H9 (cell line): ENCODE measurements at regions not wholly inside any gene's neighbourhood (a gene's known extent, or its start where the extent isn't known, plus 50 kb on each side); places are given as distances from the start of the nearest gene placed in this dataset.

Source experiments
- DNase-seq: peaks from one replicate; pipeline ENCODE4 v3.0.0-alpha.2; 2017
- H2AFZ ChIP-seq: one replicate; pipeline ENCODE4 v1.6.1; 2013; ENCODE audit warnings: mild to moderate bottlenecking, low read length, control low read depth, moderate library complexity
- H2AK5ac ChIP-seq: 2 replicates; pipeline ENCODE4 v1.6.1; 2013; ENCODE audit warnings: low read length, control low read depth, mixed read lengths; ENCODE audit not compliant: insufficient read length
- H2BK120ac ChIP-seq: one replicate; pipeline ENCODE4 v1.6.1; 2013; ENCODE audit warnings: low read depth, mild to moderate bottlenecking, low read length, control low read depth, inconsistent platforms; ENCODE audit not compliant: poor library complexity, severe bottlenecking
- H2BK12ac ChIP-seq: 2 replicates; pipeline ENCODE4 v1.6.1; 2013; ENCODE audit warnings: low read length, control low read depth, mixed read lengths, low read depth; ENCODE audit not compliant: insufficient read length
- H2BK15ac ChIP-seq: 2 replicates; pipeline ENCODE4 v1.6.1; 2013; ENCODE audit warnings: low read depth, low read length, control low read depth
- H2BK20ac ChIP-seq: one replicate; pipeline ENCODE4 v1.6.1; 2013; ENCODE audit warnings: low read depth, mild to moderate bottlenecking, low read length, control low read depth, inconsistent platforms; ENCODE audit not compliant: poor library complexity, severe bottlenecking
- H2BK5ac ChIP-seq: 2 replicates; pipeline ENCODE4 v1.6.1; 2013; ENCODE audit warnings: low read length, control low read depth, mixed read lengths; ENCODE audit not compliant: insufficient read length
- H3K14ac ChIP-seq: 2 replicates; pipeline ENCODE4 v1.6.1; 2013; ENCODE audit warnings: low read length, control low read depth; ENCODE audit not compliant: insufficient read depth
- H3K18ac ChIP-seq: 2 replicates; pipeline ENCODE4 v1.6.1; 2013; ENCODE audit warnings: low read depth, mild to moderate bottlenecking, mixed read lengths, low read length, control low read depth; ENCODE audit not compliant: insufficient read length
- H3K23ac ChIP-seq: 2 replicates; pipeline ENCODE4 v1.6.1; 2013; ENCODE audit warnings: low read length, control low read depth, mixed read lengths, low read depth; ENCODE audit not compliant: insufficient read length
- H3K23me2 ChIP-seq: 2 replicates; pipeline ENCODE4 v1.6.1; 2013; ENCODE audit warnings: low read depth, mild to moderate bottlenecking, mixed read lengths, low read length, control low read depth; ENCODE audit not compliant: insufficient read length, poor library complexity, severe bottlenecking
- H3K27ac ChIP-seq: 2 replicates; pipeline ENCODE4 v1.5.1; 2013; ENCODE audit warnings: low read length, control low read depth, mixed read lengths, low read depth; ENCODE audit not compliant: insufficient read length
- H3K27me3 ChIP-seq: 2 replicates; pipeline ENCODE4 v1.6.1; 2013; ENCODE audit warnings: low read length, control low read depth, inconsistent platforms; ENCODE audit not compliant: insufficient read depth
- H3K4ac ChIP-seq: 2 replicates; pipeline ENCODE4 v1.6.1; 2013; ENCODE audit warnings: low read depth, mild to moderate bottlenecking, control low read depth, inconsistent platforms, low read length, moderate library complexity
- H3K4me1 ChIP-seq: 2 replicates; pipeline ENCODE4 v1.6.1; 2013; ENCODE audit warnings: low read length, control low read depth, inconsistent platforms; ENCODE audit not compliant: insufficient read depth
- H3K4me2 ChIP-seq: 2 replicates; pipeline ENCODE4 v1.6.1; 2013; ENCODE audit warnings: low read length, control low read depth, mixed read lengths; ENCODE audit not compliant: insufficient read length, insufficient read depth
- H3K56ac ChIP-seq: 2 replicates; pipeline ENCODE4 v1.6.1; 2013; ENCODE audit warnings: low read depth, mild to moderate bottlenecking, mixed read lengths, low read length, control low read depth; ENCODE audit not compliant: insufficient read length
- H3K79me1 ChIP-seq: 2 replicates; pipeline ENCODE4 v1.6.1; 2013; ENCODE audit warnings: low read depth, mild to moderate bottlenecking, moderate library complexity, low read length, control low read depth, inconsistent platforms; ENCODE audit not compliant: insufficient read depth, poor library complexity, severe bottlenecking
- H3K79me2 ChIP-seq: 2 replicates; pipeline ENCODE4 v1.6.1; 2013; ENCODE audit warnings: low read length, control low read depth, inconsistent platforms; ENCODE audit not compliant: insufficient read depth
- H3K9ac ChIP-seq: 2 replicates; pipeline ENCODE4 v1.6.1; 2013; ENCODE audit warnings: low read length, control low read depth, mixed read lengths; ENCODE audit not compliant: insufficient read length; ENCODE audit errors: extremely low read depth
- H3K9me3 ChIP-seq: one replicate; pipeline ENCODE4 v1.6.1; 2013; ENCODE audit warnings: low read depth, low read length, inconsistent platforms; ENCODE audit not compliant: control insufficient read depth
- H3T11ph ChIP-seq: one replicate; pipeline ENCODE4 v1.6.1; 2013; ENCODE audit warnings: mild to moderate bottlenecking, low read length, control low read depth, inconsistent platforms
- H4K20me1 ChIP-seq: one replicate; pipeline ENCODE4 v1.6.1; 2013; ENCODE audit not compliant: control insufficient read depth, insufficient read length, insufficient read depth
- H4K5ac ChIP-seq: 2 replicates; pipeline ENCODE4 v1.6.1; 2013; ENCODE audit warnings: low read depth, mild to moderate bottlenecking, mixed read lengths, low read length, control low read depth; ENCODE audit not compliant: insufficient read length
- H4K8ac ChIP-seq: replicated peaks from 2 replicates; pipeline ENCODE4 v1.6.1; 2013; ENCODE audit warnings: low read length, control low read depth, mixed read lengths, low read depth; ENCODE audit not compliant: insufficient read length
- H4K91ac ChIP-seq: 2 replicates; pipeline ENCODE4 v1.6.1; 2013; ENCODE audit warnings: low read depth, mild to moderate bottlenecking, moderate library complexity, mixed read lengths, low read length, control low read depth; ENCODE audit not compliant: insufficient read length
- H3K27ac Mint-ChIP-seq, 3 experiments: 2 replicates in 2 of 3; 3 replicates in 1 of 3; pipeline ENCODE4 v1.8.0; 2020 to 2021; ENCODE audit warnings: mixed read lengths in 3 of 3, mild to moderate bottlenecking in 1 of 3, moderate library complexity in 1 of 3
- H3K27me3 Mint-ChIP-seq: 2 replicates; pipeline ENCODE4 v1.8.0; 2021; ENCODE audit warnings: low read depth, mild to moderate bottlenecking, moderate library complexity, mixed read lengths
- H3K36me3 Mint-ChIP-seq, 3 experiments: 2 replicates in 2 of 3; 3 replicates in 1 of 3; pipeline ENCODE4 v1.8.0; 2020 to 2021; ENCODE audit warnings: low read depth in 3 of 3, mixed read lengths in 3 of 3; ENCODE audit not compliant: insufficient read depth in 1 of 3
- H3K4me1 Mint-ChIP-seq, 2 experiments: 2 replicates each; pipeline ENCODE4 v1.8.0; 2020; ENCODE audit warnings: mixed read lengths in 2 of 2
- H3K4me3 Mint-ChIP-seq, 2 experiments: 2 replicates in 1 of 2; 3 replicates in 1 of 2; pipeline ENCODE4 v1.8.0; 2020 to 2021; ENCODE audit warnings: mild to moderate bottlenecking in 2 of 2, mixed read lengths in 2 of 2, moderate library complexity in 1 of 2
- H3K9me3 Mint-ChIP-seq, 2 experiments: 2 replicates in 1 of 2; 3 replicates in 1 of 2; pipeline ENCODE4 v1.8.0; 2020; ENCODE audit warnings: mild to moderate bottlenecking in 2 of 2, mixed read lengths in 2 of 2, moderate library complexity in 1 of 2
- CTCF ChIP-seq: fragments of 200-600 bp; sonication (generic); conservative IDR thresholded peaks from 3 replicates; pipeline ENCODE4 v1.8.0; 2021; ENCODE audit warnings: antibody characterized with exemption, mild to moderate bottlenecking
- WGBS: extraction: QIAGEN DNeasy Blood & Tissue Kit; methylation state at CpG from one replicate; pipeline ENCODE4 v1.1.7; 2013; ENCODE audit warnings: missing lambda C conversion rate, low lambda C conversion rate, mixed read lengths; ENCODE audit not compliant: insufficient read length; ENCODE audit errors: extremely low coverage; 5-methylcytosine and 5-hydroxymethylcytosine counted together

GRCh38 chr15:93708724-93709445 is 522.5 kb upstream of the MCTP2 start:
- H3K79me1 ChIP-seq, result no peaks in the 10 kb centered on the region
- H2BK15ac ChIP-seq, result no peak overlapping the region
- no peaks in the 10 kb centered on the region for H3K79me2 ChIP-seq
- H2AFZ ChIP-seq, result no peak overlapping the region
- H3K18ac ChIP-seq, result no peak overlapping the region
- H3K4me2 ChIP-seq, result no peak overlapping the region
- H3K9me3 ChIP-seq, result no peaks in the 10 kb centered on the region
- H4K8ac ChIP-seq, result no peak overlapping the region
- no peak overlapping the region for H2AK5ac ChIP-seq
- no peak for DNase-seq
- no peak overlapping the region for H3K27ac ChIP-seq
- no peaks in the 10 kb centered on the region for H3K27me3 Mint-ChIP-seq
- H2BK12ac ChIP-seq, result no peak overlapping the region
- H3K4ac ChIP-seq, result no peak overlapping the region
- H3K14ac ChIP-seq, result no peak overlapping the region
- no peaks in the 10 kb centered on the region for H3K9me3 Mint-ChIP-seq
- H4K91ac ChIP-seq, result no peak overlapping the region
- no CpG with 5 or more reads among the region's 6 CpGs for WGBS
- H3K27ac Mint-ChIP-seq, result no peak overlapping the region
- TF ChIP-seq CTCF, result no peak
- peaks cover 0 to under 1% (median 0%) of the 10 kb centered on the region in 3 experiments; a peak in 1 of 7 replicates for H3K36me3 Mint-ChIP-seq
- no peaks in the 10 kb centered on the region for H3K4me1 Mint-ChIP-seq
- no peaks in the 10 kb centered on the region for H3K27me3 ChIP-seq
- H3T11ph ChIP-seq, result no peak overlapping the region
- H3K4me3 Mint-ChIP-seq, result no peak overlapping the region
- H3K4me1 ChIP-seq, result no peaks in the 10 kb centered on the region
- H4K5ac ChIP-seq, result no peak overlapping the region
- H3K23me2 ChIP-seq, result no peaks in the 10 kb centered on the region
- H3K23ac ChIP-seq, result no peak overlapping the region
- H3K56ac ChIP-seq, result no peak overlapping the region
- no peak overlapping the region for H2BK20ac ChIP-seq
- H2BK5ac ChIP-seq, result no peak overlapping the region
- no peak overlapping the region for H2BK120ac ChIP-seq
- no peak overlapping the region for H3K9ac ChIP-seq
- H4K20me1 ChIP-seq, result no peaks in the 10 kb centered on the region
